Left ventricle myocardium inferior (tissue), 1 donor: ENCODE measurements at regions not wholly inside any gene's neighbourhood (a gene's known extent, or its start where the extent isn't known, plus 50 kb on each side); places are given as distances from the start of the nearest gene placed in this dataset.

Experiments
- DNase-seq: peaks from one replicate; pipeline ENCODE4 v3.0.0-alpha.2; 2020
- H3K27ac ChIP-seq: fragments of 200-600 bp; replicated peaks from 2 replicates; pipeline ENCODE4 v1.8.0; 2021
- H3K27me3 ChIP-seq: fragments of 200-600 bp; 2 replicates; pipeline ENCODE4 v1.8.0; 2021; ENCODE audit warnings: low read depth
- H3K36me3 ChIP-seq: fragments of 200-600 bp; 2 replicates; pipeline ENCODE4 v1.8.0; 2021
- H3K4me1 ChIP-seq: fragments of 200-600 bp; 2 replicates; pipeline ENCODE4 v1.8.0; 2021
- H3K4me3 ChIP-seq: fragments of 200-600 bp; 2 replicates; pipeline ENCODE4 v1.8.0; 2021; ENCODE audit warnings: mild to moderate bottlenecking, moderate library complexity
- H3K9me3 ChIP-seq: fragments of 200-600 bp; replicated peaks from 2 replicates; pipeline ENCODE4 v1.8.0; 2021
- CTCF ChIP-seq: fragments of 200-600 bp; IDR thresholded peaks from 2 replicates; pipeline ENCODE4 v1.8.0; 2021; ENCODE audit warnings: antibody characterized with exemption, mild to moderate bottlenecking, borderline replicate concordance
- intact Hi-C: fragments of 100-400 bp; cut with micrococcal nuclease; formaldehyde crosslinking; loops from one replicate; pipeline ENCODE4 v1.11.0; 2022
- donor health status: DM: no; HTN: yes; CAD: no; lungs with severe emphysema.

GRCh38 chr17:34045990-34046389, 209.1 kb upstream of the CCL2 start:
- H3K36me3 ChIP-seq, result no peaks in the 10 kb centered on the region
- no peak overlapping the region for H3K27ac ChIP-seq
- H3K9me3 ChIP-seq, result peaks cover 14% of the 10 kb centered on the region
- DNase-seq, result no peak
- TF ChIP-seq CTCF, result no peak
- no peaks in the 10 kb centered on the region for H3K4me1 ChIP-seq
- H3K4me3 ChIP-seq, result no peak overlapping the region
- intact Hi-C loops, result no loop called here
- H3K27me3 ChIP-seq, result peaks cover 48% of the 10 kb centered on the region

DNA sequence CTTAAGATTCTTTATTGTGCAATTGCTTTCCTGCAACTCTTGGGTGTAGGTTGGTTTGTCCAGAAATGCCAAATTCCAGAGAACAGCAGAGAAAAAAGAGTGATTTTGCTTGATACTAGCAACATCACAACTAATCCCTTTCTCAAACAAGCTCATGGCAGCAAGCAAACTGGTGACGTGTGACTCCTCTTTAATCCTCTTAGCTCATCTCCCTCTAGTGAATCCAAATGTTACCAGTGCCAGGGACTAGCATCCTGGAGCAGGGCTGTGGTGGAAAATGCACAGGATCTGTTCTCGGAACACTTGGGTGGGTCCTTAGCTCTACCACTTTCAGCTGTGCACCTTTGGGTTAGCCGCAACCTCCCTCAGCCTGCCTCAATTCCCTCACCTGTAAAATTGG, 204.0 kb upstream of the CCL2 start:
- H3K27me3 ChIP-seq, result peaks cover 71% of the 10 kb centered on the region

DNA sequence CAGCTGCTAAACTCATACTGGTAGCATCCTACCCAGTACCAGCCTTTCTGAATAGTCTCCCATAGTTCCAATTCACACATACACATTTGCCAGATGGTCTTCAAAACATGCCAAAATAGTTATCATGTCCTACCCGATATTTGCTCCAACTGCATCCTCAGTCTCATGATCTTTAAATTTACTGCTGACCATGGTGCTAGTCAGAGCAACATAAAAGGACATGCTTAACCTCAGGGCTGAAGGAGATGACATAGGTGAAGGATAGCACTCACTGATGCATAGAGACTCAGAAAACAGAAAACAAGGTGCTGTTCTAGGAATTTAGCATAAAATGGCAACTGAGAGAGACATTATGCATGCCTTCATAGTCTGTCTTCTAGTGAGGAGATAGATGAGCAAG, 200.6 kb upstream of the CCL2 start:
- H3K36me3 ChIP-seq, result no peaks in the 10 kb centered on the region
- H3K4me3 ChIP-seq, result no peak overlapping the region
- H3K4me1 ChIP-seq, result no peaks in the 10 kb centered on the region
- DNase-seq, result no peak
- TF ChIP-seq CTCF, result no peak
- no peaks in the 10 kb centered on the region for H3K9me3 ChIP-seq
- no peak overlapping the region for H3K27ac ChIP-seq
- intact Hi-C loops, result no loop called here
- H3K27me3 ChIP-seq, result peaks cover 83% of the 10 kb centered on the region

More for the DNA sequence above, 204.0 kb upstream of the CCL2 start:
- no peaks in the 10 kb centered on the region for H3K36me3 ChIP-seq
- H3K27ac ChIP-seq, result no peak overlapping the region
- H3K4me1 ChIP-seq, result no peaks in the 10 kb centered on the region
- no peak overlapping the region for H3K4me3 ChIP-seq
- intact Hi-C loops, result no loop called here
- no peak for DNase-seq
- H3K9me3 ChIP-seq, result peaks cover 4% of the 10 kb centered on the region
- no peak for TF ChIP-seq CTCF

DNA sequence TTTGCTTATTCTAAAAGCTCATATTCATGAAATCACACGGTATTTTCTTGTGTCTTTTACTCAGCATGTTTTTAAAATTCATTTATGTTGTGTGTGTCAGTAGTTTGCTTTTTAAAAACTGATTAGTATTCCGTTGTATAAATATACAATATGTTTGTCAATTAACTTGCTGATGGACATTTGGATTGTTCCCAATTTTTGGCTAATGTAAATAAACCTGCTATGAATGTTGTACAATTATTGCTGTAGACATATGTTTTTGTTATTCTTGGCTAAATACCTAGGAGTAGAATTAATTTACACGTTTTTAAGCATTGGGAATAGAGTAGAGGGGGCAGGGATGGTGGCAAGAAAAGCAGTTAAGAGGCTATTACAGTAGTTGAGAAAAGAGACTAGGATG, 199.5 kb upstream of the CCL2 start:
- H3K36me3 ChIP-seq, result no peaks in the 10 kb centered on the region
- intact Hi-C loops, result no loop called here
- H3K27me3 ChIP-seq, result peaks cover 80% of the 10 kb centered on the region
- DNase-seq, result no peak
- H3K27ac ChIP-seq, result no peak overlapping the region
- TF ChIP-seq CTCF, result no peak
- no peaks in the 10 kb centered on the region for H3K4me1 ChIP-seq
- peaks cover under 1% of the 10 kb centered on the region for H3K9me3 ChIP-seq
- H3K4me3 ChIP-seq, result no peak overlapping the region

GRCh38 chr17:34059423-34060220, 195.5 kb upstream of the CCL2 start:
- intact Hi-C loops, result no loop called here
- no peak for TF ChIP-seq CTCF
- no peak for DNase-seq
- H3K4me3 ChIP-seq, result no peak overlapping the region
- peaks cover 51% of the 10 kb centered on the region for H3K27me3 ChIP-seq
- H3K27ac ChIP-seq, result no peak overlapping the region
- H3K9me3 ChIP-seq, result peaks cover 9% of the 10 kb centered on the region
- no peaks in the 10 kb centered on the region for H3K36me3 ChIP-seq
- no peaks in the 10 kb centered on the region for H3K4me1 ChIP-seq
